ENCODE measurements at regions not wholly inside any gene's neighbourhood (a gene's known extent, or its start where the extent isn't known, plus 50 kb on each side); places are given as distances from the start of the nearest gene placed in this dataset.

DNA sequence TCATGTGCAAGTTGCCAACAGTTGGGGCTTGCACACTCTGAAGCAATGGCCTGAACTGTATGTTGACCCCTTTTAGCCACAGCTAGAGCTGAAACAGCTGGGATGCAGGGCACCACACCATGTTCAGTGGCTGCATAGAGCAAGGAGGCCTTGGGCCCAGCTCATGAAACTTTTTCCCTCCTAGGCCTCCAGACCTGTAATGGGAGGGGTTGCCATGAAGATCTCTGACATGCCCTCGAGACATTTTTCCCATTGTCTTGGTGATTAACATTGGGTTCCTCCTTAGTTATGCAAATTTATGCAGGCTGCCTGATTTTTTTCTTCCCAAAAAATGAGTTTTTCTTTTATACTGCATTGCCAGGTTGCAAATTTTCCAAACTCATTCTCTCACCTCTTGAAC, 165.1 kb upstream of the PRR20A start:
- no peaks in the 10 kb centered on the region for H3K9me3 ChIP-seq (ENCODE audit: control insufficient read depth, insufficient read depth, low read depth, low read length)
- H3K36me3 ChIP-seq (ENCODE audit: control insufficient read depth in 2 of 2, insufficient read depth in 1 of 2, low read length in 2 of 2) = no peaks in the 10 kb centered on the region
- no peak overlapping the region for H3K27ac ChIP-seq (ENCODE audit: extremely low read depth, low read depth, low read length)
- H3K4me3 ChIP-seq (ENCODE audit: low read depth, low read length) = no peak overlapping the region
- ChIA-PET CTCF (no interaction called here), POLR2A (no interaction called here)
- H3K4me1 ChIP-seq (ENCODE audit: control insufficient read depth, insufficient read depth, low read length) = no peaks in the 10 kb centered on the region
- TF ChIP-seq ZNF529 (tag by site-specific recombination; IDR thresholded peaks at IDR 0.05; ENCODE audit: insufficient replicate concordance) = no peak

- TF ChIP-seq ZNF366 (tag by site-specific recombination; conservative IDR thresholded peaks at IDR 0.05) (no peak), ZNF629 (tag by site-specific recombination; IDR thresholded peaks at IDR 0.05) (no peak), MEIS1 (CRISPR knock-in tag; IDR thresholded peaks at IDR 0.05; ENCODE audit: borderline replicate concordance) (no peak), ZNF354C (tag by site-specific recombination; IDR thresholded peaks at IDR 0.05; ENCODE audit: borderline replicate concordance, low read depth) (no peak), ZNF112 (tag by site-specific recombination; IDR thresholded peaks at IDR 0.05) (no peak), ZNF19 (tag by site-specific recombination; IDR thresholded peaks at IDR 0.05; ENCODE audit: low read depth) (no peak), PRDM1 (tag by site-specific recombination; IDR thresholded peaks at IDR 0.05) (no peak), ZNF146 (tag by site-specific recombination; IDR thresholded peaks at IDR 0.05) (no peak), ZNF521 (tag by site-specific recombination; IDR thresholded peaks at IDR 0.05) (no peak), ZNF394 (tag by site-specific recombination; IDR thresholded peaks at IDR 0.05; ENCODE audit: borderline replicate concordance) (no peak), RBAK (tag by site-specific recombination; IDR thresholded peaks at IDR 0.05) (no peak)
- TF ChIP-seq, protein P1, sequence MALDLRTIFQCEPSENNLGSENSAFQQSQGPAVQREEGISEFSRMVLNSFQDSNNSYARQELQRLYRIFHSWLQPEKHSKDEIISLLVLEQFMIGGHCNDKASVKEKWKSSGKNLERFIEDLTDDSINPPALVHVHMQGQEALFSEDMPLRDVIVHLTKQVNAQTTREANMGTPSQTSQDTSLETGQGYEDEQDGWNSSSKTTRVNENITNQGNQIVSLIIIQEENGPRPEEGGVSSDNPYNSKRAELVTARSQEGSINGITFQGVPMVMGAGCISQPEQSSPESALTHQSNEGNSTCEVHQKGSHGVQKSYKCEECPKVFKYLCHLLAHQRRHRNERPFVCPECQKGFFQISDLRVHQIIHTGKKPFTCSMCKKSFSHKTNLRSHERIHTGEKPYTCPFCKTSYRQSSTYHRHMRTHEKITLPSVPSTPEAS (tag by site-specific recombination; IDR thresholded peaks at IDR 0.05) = no peak
- Histone ChIP-seq H3K27ac (ENCODE audit: extremely low read depth, low read depth, low read length) (no peak overlapping the region), H3K9me3 (ENCODE audit: control insufficient read depth, insufficient read depth, low read depth, low read length) (no peaks in the 10 kb centered on the region), H3K36me3 (ENCODE audit: control insufficient read depth in 2 of 2, insufficient read depth in 1 of 2, low read length in 2 of 2) (no peaks in the 10 kb centered on the region), H3K4me1 (ENCODE audit: control insufficient read depth, insufficient read depth, low read length) (no peaks in the 10 kb centered on the region), H3K4me3 (ENCODE audit: low read depth, low read length) (no peak overlapping the region)
- CTCF ChIA-PET = no interaction called here
- POLR2A ChIA-PET = no interaction called here
These were observed 159.9 kb upstream of the PRR20A start for GRCh38 chr13:56980856-56981255.

DNA sequence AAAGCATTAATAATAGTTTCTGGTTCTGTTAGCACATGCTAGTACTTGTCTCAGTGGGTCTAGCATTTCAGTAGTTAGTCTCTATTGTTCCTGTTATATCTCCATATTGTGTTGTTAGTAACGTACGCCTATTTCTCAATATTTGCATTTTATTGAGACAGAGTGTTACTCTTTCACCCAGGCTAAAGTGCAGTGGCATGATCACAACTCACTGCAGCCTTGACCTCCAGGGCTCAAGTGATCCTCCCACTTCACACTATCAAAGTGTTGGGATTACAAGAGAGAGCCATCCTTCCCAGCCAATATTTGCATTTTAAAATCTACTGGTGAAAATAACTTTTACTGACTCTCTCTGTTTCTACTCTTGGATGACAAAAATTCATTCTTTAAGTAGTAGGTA, 154.6 kb upstream of the PRR20A start:
- TF ChIP-seq ZNF510 (tag by site-specific recombination; IDR thresholded peaks at IDR 0.05; ENCODE audit: insufficient replicate concordance) (no peak), ZNF202 (tag by site-specific recombination; IDR thresholded peaks at IDR 0.05; ENCODE audit: borderline replicate concordance) (no peak), ZNF274 (IDR thresholded peaks at IDR 0.05; ENCODE audit: low read length) (no peak), ZNF274 (tag by site-specific recombination; IDR thresholded peaks at IDR 0.05; ENCODE audit: borderline replicate concordance) (no peak), ZNF571 (tag by site-specific recombination; IDR thresholded peaks at IDR 0.05) (no peak), ZNF645 (tag by site-specific recombination; IDR thresholded peaks at IDR 0.05) (no peak), ZSCAN23 (tag by site-specific recombination; IDR thresholded peaks at IDR 0.05) (no peak), ZNF223 (tag by site-specific recombination; IDR thresholded peaks at IDR 0.05) (no peak)
- TF ChIP-seq, protein P2, sequence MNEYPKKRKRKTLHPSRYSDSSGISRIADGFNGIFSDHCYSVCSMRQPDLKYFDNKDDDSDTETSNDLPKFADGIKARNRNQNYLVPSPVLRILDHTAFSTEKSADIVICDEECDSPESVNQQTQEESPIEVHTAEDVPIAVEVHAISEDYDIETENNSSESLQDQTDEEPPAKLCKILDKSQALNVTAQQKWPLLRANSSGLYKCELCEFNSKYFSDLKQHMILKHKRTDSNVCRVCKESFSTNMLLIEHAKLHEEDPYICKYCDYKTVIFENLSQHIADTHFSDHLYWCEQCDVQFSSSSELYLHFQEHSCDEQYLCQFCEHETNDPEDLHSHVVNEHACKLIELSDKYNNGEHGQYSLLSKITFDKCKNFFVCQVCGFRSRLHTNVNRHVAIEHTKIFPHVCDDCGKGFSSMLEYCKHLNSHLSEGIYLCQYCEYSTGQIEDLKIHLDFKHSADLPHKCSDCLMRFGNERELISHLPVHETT (tag by site-specific recombination; IDR thresholded peaks at IDR 0.05) = no peak
- TF ChIP-seq, protein P3, sequence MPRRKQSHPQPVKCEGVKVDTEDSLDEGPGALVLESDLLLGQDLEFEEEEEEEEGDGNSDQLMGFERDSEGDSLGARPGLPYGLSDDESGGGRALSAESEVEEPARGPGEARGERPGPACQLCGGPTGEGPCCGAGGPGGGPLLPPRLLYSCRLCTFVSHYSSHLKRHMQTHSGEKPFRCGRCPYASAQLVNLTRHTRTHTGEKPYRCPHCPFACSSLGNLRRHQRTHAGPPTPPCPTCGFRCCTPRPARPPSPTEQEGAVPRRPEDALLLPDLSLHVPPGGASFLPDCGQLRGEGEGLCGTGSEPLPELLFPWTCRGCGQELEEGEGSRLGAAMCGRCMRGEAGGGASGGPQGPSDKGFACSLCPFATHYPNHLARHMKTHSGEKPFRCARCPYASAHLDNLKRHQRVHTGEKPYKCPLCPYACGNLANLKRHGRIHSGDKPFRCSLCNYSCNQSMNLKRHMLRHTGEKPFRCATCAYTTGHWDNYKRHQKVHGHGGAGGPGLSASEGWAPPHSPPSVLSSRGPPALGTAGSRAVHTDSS (tag by site-specific recombination; IDR thresholded peaks at IDR 0.05) = no peak
- no peaks in the 10 kb centered on the region for H3K9me3 ChIP-seq (ENCODE audit: control insufficient read depth, insufficient read depth, low read depth, low read length)
- H3K4me1 ChIP-seq (ENCODE audit: control insufficient read depth, insufficient read depth, low read length) = no peaks in the 10 kb centered on the region
- no peaks in the 10 kb centered on the region for H3K36me3 ChIP-seq (ENCODE audit: control insufficient read depth in 2 of 2, insufficient read depth in 1 of 2, low read length in 2 of 2)
- H3K4me3 ChIP-seq (ENCODE audit: low read depth, low read length) = no peak overlapping the region
- H3K27ac ChIP-seq (ENCODE audit: extremely low read depth, low read depth, low read length) = no peak overlapping the region
- ChIA-PET CTCF (no interaction called here), POLR2A (no interaction called here)
